Activated B cell treated with CpG ODN at 0.5 μM for 24 hours (primary cell): ENCODE measurements at regions not wholly inside any gene's neighbourhood (a gene's known extent, or its start where the extent isn't known, plus 50 kb on each side); places are given as distances from the start of the nearest gene placed in this dataset.

Experiments
- ATAC-seq: fragments of 200-7000 bp; cut with Tn5 transposase; one replicate; pipeline ENCODE4 v1.10.0; 2021; ENCODE audit warnings: low read depth, mild to moderate bottlenecking, moderate library complexity
- CTCF ChIA-PET: fragments of 350-600 bp; sonication (Branson Sonifier 250); formaldehyde crosslinking; loops from one replicate; lab custom pipeline; 2021; ENCODE audit warnings: antibody characterized with exemption; lab: Charles Lee
- POLR2A ChIA-PET: fragments of 350-600 bp; sonication (Branson Sonifier 250); formaldehyde crosslinking; loops from one replicate; lab custom pipeline; 2021; ENCODE audit warnings: antibody characterized with exemption; lab: Charles Lee
- DNase-seq: peaks from one replicate; pipeline ENCODE4 v3.0.0; 2022
- H3K27ac Mint-ChIP-seq: one replicate; pipeline ENCODE4 v1.8.0; 2020; ENCODE audit warnings: mixed read lengths
- H3K27me3 Mint-ChIP-seq: one replicate; pipeline ENCODE4 v1.8.0; 2021; ENCODE audit warnings: mixed read lengths
- H3K36me3 Mint-ChIP-seq: one replicate; pipeline ENCODE4 v1.8.0; 2021; ENCODE audit warnings: low read depth, mixed read lengths
- H3K4me1 Mint-ChIP-seq: one replicate; pipeline ENCODE4 v1.8.0; 2021; ENCODE audit warnings: mixed read lengths
- H3K4me3 Mint-ChIP-seq: one replicate; pipeline ENCODE4 v1.8.0; 2020; ENCODE audit warnings: mild to moderate bottlenecking, mixed read lengths
- H3K9me3 Mint-ChIP-seq: one replicate; pipeline ENCODE4 v1.8.0; 2020; ENCODE audit warnings: mixed read lengths
- CTCF ChIP-seq: fragments of 200-600 bp; IDR thresholded peaks from one replicate; pipeline ENCODE4 v1.8.0; 2022; ENCODE audit warnings: antibody characterized with exemption, mild to moderate bottlenecking
- intact Hi-C: fragments of 100-400 bp; cut with micrococcal nuclease; formaldehyde crosslinking; loops from one replicate; pipeline ENCODE4 v1.15.1; 2024

GRCh38 chr22:27408068-27408467, 393.5 kb downstream of the MN1 start:
- Mint-ChIP-seq H3K36me3 (no peaks in the 10 kb centered on the region), H3K4me1 (no peaks in the 10 kb centered on the region), H3K9me3 (peaks cover 4% of the 10 kb centered on the region), H3K27ac (no peak overlapping the region), H3K4me3 (no peak overlapping the region), H3K27me3 (no peaks in the 10 kb centered on the region)
- CTCF ChIA-PET: no interaction called here
- ATAC-seq (no peak), DNase-seq (no peak)
- no peak for TF ChIP-seq CTCF
- POLR2A ChIA-PET: no interaction called here
- intact Hi-C loops: no loop called here

GRCh38 chr22:27409299-27409698, 392.3 kb downstream of the MN1 start:
- no peak overlapping the region for H3K27ac Mint-ChIP-seq
- no peak for DNase-seq
- CTCF ChIA-PET: no interaction called here
- H3K4me1 Mint-ChIP-seq: no peaks in the 10 kb centered on the region
- H3K4me3 Mint-ChIP-seq: no peak overlapping the region
- H3K9me3 Mint-ChIP-seq: peaks cover 4% of the 10 kb centered on the region
- POLR2A ChIA-PET: no interaction called here
- no peak for ATAC-seq
- no peaks in the 10 kb centered on the region for H3K27me3 Mint-ChIP-seq
- TF ChIP-seq CTCF: no peak
- H3K36me3 Mint-ChIP-seq: no peaks in the 10 kb centered on the region
- intact Hi-C loops: no loop called here

- CTCF ChIA-PET: no interaction called here
- Mint-ChIP-seq H3K27ac (no peak overlapping the region), H3K4me3 (no peak overlapping the region), H3K36me3 (no peaks in the 10 kb centered on the region), H3K27me3 (no peaks in the 10 kb centered on the region), H3K4me1 (no peaks in the 10 kb centered on the region), H3K9me3 (no peaks in the 10 kb centered on the region)
- DNase-seq (no peak), ATAC-seq (no peak)
- no peak for TF ChIP-seq CTCF
- POLR2A ChIA-PET: no interaction called here
- intact Hi-C loops: no loop called here
Measured at GRCh38 chr22:27412866-27413445, 388.6 kb downstream of the MN1 start.

GRCh38 chr22:27413702-27414101, 387.9 kb downstream of the MN1 start:
- H3K36me3 Mint-ChIP-seq: no peaks in the 10 kb centered on the region
- H3K4me3 Mint-ChIP-seq: no peak overlapping the region
- CTCF ChIA-PET: no interaction called here
- no peaks in the 10 kb centered on the region for H3K27me3 Mint-ChIP-seq
- H3K4me1 Mint-ChIP-seq: no peaks in the 10 kb centered on the region
- H3K27ac Mint-ChIP-seq: no peak overlapping the region
- intact Hi-C loops: no loop called here
- DNase-seq (no peak), ATAC-seq (no peak)
- POLR2A ChIA-PET: no interaction called here
- TF ChIP-seq CTCF: no peak
- no peaks in the 10 kb centered on the region for H3K9me3 Mint-ChIP-seq

GRCh38 chr22:27416511-27417420, 384.8 kb downstream of the MN1 start:
- H3K36me3 Mint-ChIP-seq: no peaks in the 10 kb centered on the region
- no peaks in the 10 kb centered on the region for H3K9me3 Mint-ChIP-seq
- H3K27me3 Mint-ChIP-seq: peaks cover 13% of the 10 kb centered on the region
- ChIA-PET CTCF (no interaction called here), POLR2A (no interaction called here)
- no peak for DNase-seq
- intact Hi-C loops: no loop called here
- TF ChIP-seq CTCF: no peak
- H3K4me3 Mint-ChIP-seq: no peak overlapping the region
- no peak for ATAC-seq
- H3K27ac Mint-ChIP-seq: no peak overlapping the region
- H3K4me1 Mint-ChIP-seq: no peaks in the 10 kb centered on the region
